HL-60/S4 treated with retinoic acid at 250 ng/mL for 4 days and 3 days (cell line): ENCODE measurements at regions not wholly inside any gene's neighbourhood (a gene's known extent, or its start where the extent isn't known, plus 50 kb on each side); places are given as distances from the start of the nearest gene placed in this dataset.

Source experiments
- in situ Hi-C: fragments of 300-500 bp; cut with MboI; formaldehyde crosslinking; loops from 2 replicates; pipeline ENCODE4 v1.7.0; 2022; ENCODE audit warnings: low sequenced_read_pairs

DNA sequence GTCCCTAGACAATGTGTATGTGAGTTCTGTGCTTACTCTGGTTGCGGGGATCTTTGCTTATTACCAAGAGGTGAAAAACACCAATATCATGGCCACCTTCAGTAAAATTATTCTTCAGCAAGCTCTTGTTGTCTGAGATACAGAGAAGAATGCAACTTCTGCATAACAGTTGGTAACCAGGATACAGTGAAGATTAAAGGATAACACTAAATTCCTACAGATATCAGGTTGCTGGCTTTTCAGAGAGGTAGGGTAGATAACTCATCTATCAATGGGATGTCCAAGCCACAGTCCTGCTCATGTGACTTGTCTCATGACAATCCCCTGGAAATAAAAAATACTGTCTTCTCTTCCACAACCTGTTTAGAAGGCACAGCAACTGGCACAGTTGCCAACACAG is 308.5 kb downstream of the TNS1 start:
- in situ Hi-C loops: no loop called here

DNA sequence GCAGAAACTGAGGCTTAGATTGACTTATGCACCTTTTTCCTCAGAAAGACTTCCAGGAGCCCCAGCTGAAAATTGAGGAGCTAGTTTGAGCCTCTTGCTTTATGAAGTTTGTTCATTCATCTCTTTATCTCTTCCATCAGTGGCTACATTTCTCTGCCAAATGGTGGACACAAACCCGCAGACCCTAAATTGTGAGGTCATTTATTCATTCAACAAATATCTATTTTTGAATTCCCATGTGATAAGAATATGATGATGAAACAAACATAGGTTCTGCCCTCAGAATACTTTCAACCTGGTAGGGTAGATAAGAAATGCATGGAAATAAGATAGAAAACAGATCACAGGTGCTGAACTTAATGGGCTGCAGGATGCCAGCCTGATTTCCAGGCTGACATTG is 309.4 kb downstream of the TNS1 start:
- in situ Hi-C loops: no loop called here

DNA sequence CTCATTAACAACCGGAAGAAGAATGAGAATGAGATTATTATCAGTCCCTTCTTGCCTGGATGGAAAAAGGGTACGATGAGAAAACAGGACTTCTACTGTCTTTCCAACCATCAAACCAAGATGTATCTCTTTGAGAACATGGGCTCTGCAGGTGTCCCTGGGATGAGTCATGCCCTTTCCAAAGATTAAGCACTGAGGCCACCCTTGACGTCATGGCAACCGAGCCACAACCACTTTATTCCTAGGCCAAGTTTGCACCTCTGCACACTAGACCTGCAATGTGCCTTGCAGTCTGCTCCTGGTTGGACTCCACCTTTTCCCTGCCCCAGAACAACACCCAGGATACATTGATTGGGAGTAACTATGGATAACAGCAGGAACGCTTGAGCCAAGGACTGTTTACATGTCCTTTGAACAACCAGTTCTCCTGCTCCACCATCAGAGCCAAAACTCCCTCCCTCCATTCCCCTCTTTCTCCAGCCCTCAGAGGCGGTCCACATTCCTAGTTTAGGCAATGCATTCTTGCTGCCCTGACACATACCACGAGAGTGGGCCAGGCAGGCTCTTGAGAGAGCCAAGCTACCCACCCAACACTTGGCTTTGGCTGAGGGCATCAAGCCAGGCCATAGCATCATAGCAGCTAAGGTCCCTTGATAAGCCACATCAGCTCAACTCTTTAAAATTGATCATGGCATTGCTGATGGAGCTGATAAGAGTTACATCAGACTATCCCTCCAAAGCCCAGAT is 310.7 kb downstream of the TNS1 start:
- in situ Hi-C loops: no loop called here

DNA sequence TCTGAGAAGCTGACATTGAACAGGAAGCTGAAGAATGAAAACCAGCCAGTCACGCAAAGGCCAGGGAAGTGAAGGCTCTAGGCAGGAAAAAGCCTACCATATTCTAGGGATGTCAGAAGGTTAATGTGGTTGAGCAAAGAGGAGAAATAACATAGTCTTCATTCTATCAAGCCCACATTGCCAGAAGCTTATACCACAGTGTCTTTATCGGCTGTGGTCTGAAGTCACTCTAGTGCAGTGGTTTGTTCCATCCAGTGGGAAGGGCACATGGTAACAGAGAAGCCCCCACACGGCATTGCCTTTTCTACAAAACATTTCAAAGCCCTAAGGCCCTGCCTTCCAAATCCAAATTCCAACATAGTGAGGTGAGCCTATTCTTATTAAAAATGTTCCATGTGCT is 311.3 kb downstream of the TNS1 start:
- in situ Hi-C loops: no loop called here

DNA sequence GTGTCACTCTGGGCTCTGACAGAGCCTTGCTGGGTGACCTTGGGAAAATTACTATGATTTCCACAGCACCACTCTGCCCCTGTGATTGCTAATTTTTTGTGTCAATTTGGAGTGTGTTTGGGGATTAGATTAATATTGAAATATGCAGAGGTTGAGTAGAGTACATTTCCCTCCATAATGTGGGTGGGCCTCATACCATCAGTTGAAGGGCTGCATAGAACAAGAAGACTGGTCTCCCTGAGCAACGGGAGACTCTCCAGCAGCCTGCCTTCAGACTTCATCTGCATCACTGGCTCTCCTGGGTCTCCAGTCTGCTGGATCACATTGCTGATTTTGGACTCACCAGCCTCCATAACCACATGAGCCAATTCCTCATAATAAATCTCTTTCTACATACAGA is 313.7 kb downstream of the TNS1 start:
- in situ Hi-C loops: no loop called here

DNA sequence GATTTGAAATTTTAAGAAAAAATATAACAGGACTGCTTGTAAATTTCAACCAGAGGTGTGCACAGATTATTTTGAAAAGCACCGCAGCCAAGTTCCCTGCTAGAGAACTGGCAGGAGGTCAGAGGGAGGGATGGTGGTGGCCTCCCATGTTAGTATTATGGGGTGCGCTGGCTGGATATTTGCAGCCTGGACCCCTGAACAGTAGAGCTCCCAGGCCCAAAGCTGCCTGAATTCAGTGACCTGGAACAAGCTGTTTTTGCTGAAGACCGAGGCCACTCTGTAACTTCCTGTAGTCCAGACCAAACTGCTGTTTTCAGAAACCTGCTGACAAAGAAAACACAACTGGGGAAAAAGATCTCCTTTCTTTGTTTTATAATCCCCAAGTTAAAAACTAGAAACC is 314.3 kb downstream of the TNS1 start:
- in situ Hi-C loops: no loop called here

DNA sequence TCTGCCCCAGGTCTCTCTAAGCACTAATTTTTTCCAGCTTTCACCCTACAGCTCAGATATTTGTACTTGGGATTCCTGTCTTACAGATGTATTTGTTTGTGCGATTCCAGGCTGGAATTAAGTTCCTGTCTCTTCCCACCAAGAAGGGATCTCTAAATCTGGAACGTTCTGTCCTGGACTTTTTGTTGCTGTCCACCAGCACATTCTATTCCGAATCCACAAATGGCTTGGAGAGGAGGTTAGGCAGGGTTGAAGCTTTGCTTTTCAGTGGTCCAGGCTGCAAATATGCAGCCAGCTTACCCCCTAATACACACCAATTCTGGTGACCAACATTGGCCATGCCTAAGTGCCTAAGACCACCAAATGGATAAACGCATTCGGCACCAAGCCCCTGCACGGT is 315.0 kb downstream of the TNS1 start:
- in situ Hi-C loops: no loop called here

- in situ Hi-C loops: no loop called here
Observed at GRCh38 chr2:217685255-217685605, 317.6 kb downstream of the TNS1 start.

- in situ Hi-C loops: no loop called here
Observed at GRCh38 chr2:217684431-217685254, 318.2 kb downstream of the TNS1 start.

DNA sequence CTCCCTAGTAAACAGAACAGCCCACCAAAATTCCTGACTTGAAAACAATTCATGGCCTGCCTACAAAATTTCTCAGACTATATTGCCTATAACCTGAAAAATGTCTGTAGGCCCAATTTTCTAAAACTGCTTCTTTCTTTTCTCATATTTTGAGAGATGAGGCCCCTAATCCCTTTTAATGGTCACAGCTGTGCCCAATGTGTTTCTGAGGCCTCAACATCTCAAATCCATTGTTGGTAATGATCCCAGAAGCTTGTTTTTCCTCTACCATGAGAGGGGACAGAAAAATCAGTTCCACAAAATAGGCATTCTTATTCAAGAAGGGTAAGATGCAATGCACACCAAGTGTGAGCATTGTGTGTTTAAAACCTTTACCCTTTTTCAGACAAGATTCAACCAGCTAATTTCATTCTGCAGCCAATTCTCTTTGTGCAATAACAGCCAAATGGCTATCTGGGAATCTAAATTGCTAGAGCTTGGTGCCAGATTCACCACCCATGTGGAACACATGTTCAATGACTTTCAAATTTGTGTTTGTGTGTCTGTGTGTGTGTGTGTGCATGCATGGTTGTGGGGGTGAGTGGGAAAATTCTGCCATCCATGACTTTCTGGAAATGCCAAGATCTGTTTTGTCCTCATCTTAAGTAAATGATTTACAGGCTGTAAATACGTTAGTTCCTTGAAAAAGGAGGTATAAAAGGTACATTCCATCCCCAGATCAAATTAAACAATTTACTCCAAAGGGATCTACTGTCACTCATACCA is 319.5 kb downstream of the TNS1 start:
- in situ Hi-C loops: no loop called here

GRCh38 chr2:217681791-217682190 is 321.0 kb downstream of the TNS1 start:
- in situ Hi-C loops: no loop called here

DNA sequence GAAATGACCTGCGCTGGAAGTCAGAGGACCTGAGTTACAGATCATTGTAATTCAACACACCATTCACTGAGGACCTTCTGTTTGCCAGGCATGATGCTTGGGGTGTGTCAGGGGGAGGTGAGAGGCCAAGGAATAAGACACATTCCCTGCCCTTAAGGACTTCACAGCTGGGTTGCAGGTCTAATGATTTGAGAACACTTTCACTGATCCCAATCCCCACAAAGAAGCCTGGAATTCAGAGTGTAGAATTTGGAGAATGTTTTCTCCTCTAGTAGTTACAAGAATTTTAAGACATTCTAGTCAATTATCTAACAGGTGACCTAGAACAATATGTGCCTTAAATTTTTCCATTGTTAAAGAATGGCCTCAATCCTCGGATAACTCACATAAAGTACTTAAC is 322.4 kb downstream of the TNS1 start:
- in situ Hi-C loops: no loop called here

DNA sequence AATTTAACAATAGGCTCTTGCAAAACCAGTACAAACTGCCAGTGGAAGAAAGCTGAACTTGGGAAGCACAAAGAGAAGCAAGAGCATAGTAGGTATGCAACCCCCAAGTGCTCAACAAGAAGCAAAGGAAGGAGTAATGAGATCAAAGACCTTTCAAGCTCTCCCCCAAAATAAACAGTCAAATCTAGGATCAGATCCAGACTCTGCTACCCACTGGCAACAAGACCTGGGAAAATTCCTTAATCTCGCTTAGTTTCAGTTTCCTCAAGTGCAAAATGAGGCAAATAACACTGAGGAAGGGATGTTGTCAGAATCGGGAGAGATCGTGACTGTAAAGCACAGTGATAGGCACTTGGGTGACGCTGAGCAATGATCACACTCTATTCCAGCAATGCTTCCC is 329.2 kb downstream of the TNS1 start:
- in situ Hi-C loops: no loop called here

- in situ Hi-C loops: no loop called here
Observed at GRCh38 chr2:217672472-217672871, 330.3 kb downstream of the TNS1 start.

DNA sequence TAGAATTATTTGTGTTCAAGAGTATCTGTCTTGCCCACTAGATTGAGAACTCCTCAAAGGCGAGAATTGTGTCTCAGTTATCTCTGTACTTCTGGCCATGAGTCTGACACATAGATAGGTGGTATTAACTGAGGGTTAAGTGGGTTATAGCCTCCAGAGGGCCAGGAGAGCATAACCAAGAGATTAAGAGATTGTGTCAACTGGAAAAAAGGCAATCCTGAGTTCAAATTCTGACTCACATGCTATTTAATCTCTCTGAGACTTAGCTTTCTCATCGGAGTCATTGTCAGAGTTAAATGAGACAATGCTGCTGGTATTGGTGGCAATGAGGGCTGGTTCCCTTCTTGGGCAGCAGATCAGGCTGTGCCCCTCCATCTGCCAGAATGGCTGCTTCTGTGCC is 330.9 kb downstream of the TNS1 start:
- in situ Hi-C loops: no loop called here

- in situ Hi-C loops: no loop called here
Observed at GRCh38 chr2:217671075-217671474, 331.7 kb downstream of the TNS1 start.

DNA sequence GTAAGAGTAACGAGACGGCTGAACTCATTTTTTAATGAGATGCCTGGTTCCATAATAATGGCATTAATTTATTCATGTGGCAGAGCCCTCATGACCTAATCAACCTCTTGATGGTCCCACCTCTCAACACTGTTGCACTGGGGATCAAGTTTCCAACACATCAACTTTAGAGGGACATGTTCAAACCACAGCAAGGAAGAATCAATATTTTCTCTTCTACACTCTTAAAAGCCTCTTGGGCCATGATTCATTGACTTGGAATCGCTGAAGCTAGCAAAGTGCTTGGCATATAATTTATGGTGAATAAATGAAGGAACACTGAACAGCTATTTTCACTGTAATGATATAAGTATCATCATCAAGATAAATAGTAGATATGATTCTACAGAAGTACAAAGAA is 333.0 kb downstream of the TNS1 start:
- in situ Hi-C loops: no loop called here

DNA sequence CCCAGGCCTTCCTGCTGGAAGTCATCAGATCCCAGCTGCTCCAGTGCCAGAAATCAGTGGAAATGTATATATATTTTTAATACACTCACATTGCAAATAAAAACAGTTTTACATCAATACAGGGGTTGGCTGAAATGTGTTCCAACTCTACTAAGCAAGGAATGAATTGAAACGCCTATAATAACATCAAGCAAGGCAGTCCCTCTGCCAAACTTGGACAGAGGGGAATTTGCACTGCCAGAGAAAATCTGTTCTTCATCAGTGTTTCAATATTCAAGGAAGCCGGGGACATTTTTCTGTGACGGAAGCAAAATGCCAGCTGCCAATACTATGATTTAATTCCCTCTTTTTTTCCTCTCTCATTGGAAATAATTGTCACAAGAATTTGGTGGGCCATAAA is 335.3 kb downstream of the TNS1 start:
- in situ Hi-C loops: no loop called here

- in situ Hi-C loops: no loop called here
Observed at GRCh38 chr2:217667035-217667434, 335.8 kb downstream of the TNS1 start.

- in situ Hi-C loops: no loop called here
Observed at GRCh38 chr2:217666338-217666737, 336.5 kb downstream of the TNS1 start.

DNA sequence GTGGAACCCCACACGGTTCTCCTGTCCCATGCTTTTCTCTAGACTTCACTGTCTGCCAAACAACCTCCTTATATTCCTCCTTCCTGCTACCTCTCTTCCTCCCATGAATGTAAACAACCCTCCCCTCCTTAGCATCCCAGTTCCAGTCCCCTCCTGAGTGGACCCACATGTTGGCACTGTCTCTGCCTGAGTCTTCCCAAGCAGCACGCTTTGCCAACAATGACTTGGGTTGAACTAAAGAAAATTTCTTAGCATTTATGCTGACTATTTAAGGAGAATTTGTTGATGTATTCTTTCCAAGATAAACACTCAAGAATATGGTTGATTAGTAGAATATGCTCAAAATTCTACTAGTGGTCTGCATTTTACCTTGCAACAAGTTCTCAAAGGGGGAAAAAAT is 338.0 kb downstream of the TNS1 start:
- in situ Hi-C loops: no loop called here
